H9 (cell line): ENCODE measurements at regions not wholly inside any gene's neighbourhood (a gene's known extent, or its start where the extent isn't known, plus 50 kb on each side); places are given as distances from the start of the nearest gene placed in this dataset.

ENCODE experiments used
- DNase-seq: peaks from one replicate; pipeline ENCODE4 v3.0.0-alpha.2; 2017
- H2AFZ ChIP-seq: one replicate; pipeline ENCODE4 v1.6.1; 2013; ENCODE audit warnings: mild to moderate bottlenecking, low read length, control low read depth, moderate library complexity
- H2AK5ac ChIP-seq: 2 replicates; pipeline ENCODE4 v1.6.1; 2013; ENCODE audit warnings: low read length, control low read depth, mixed read lengths; ENCODE audit not compliant: insufficient read length
- H2BK120ac ChIP-seq: one replicate; pipeline ENCODE4 v1.6.1; 2013; ENCODE audit warnings: low read depth, mild to moderate bottlenecking, low read length, control low read depth, inconsistent platforms; ENCODE audit not compliant: poor library complexity, severe bottlenecking
- H2BK12ac ChIP-seq: 2 replicates; pipeline ENCODE4 v1.6.1; 2013; ENCODE audit warnings: low read length, control low read depth, mixed read lengths, low read depth; ENCODE audit not compliant: insufficient read length
- H2BK15ac ChIP-seq: 2 replicates; pipeline ENCODE4 v1.6.1; 2013; ENCODE audit warnings: low read depth, low read length, control low read depth
- H2BK20ac ChIP-seq: one replicate; pipeline ENCODE4 v1.6.1; 2013; ENCODE audit warnings: low read depth, mild to moderate bottlenecking, low read length, control low read depth, inconsistent platforms; ENCODE audit not compliant: poor library complexity, severe bottlenecking
- H2BK5ac ChIP-seq: 2 replicates; pipeline ENCODE4 v1.6.1; 2013; ENCODE audit warnings: low read length, control low read depth, mixed read lengths; ENCODE audit not compliant: insufficient read length
- H3K14ac ChIP-seq: 2 replicates; pipeline ENCODE4 v1.6.1; 2013; ENCODE audit warnings: low read length, control low read depth; ENCODE audit not compliant: insufficient read depth
- H3K18ac ChIP-seq: 2 replicates; pipeline ENCODE4 v1.6.1; 2013; ENCODE audit warnings: low read depth, mild to moderate bottlenecking, mixed read lengths, low read length, control low read depth; ENCODE audit not compliant: insufficient read length
- H3K23ac ChIP-seq: 2 replicates; pipeline ENCODE4 v1.6.1; 2013; ENCODE audit warnings: low read length, control low read depth, mixed read lengths, low read depth; ENCODE audit not compliant: insufficient read length
- H3K23me2 ChIP-seq: 2 replicates; pipeline ENCODE4 v1.6.1; 2013; ENCODE audit warnings: low read depth, mild to moderate bottlenecking, mixed read lengths, low read length, control low read depth; ENCODE audit not compliant: insufficient read length, poor library complexity, severe bottlenecking
- H3K27ac ChIP-seq: 2 replicates; pipeline ENCODE4 v1.5.1; 2013; ENCODE audit warnings: low read length, control low read depth, mixed read lengths, low read depth; ENCODE audit not compliant: insufficient read length
- H3K27me3 ChIP-seq: 2 replicates; pipeline ENCODE4 v1.6.1; 2013; ENCODE audit warnings: low read length, control low read depth, inconsistent platforms; ENCODE audit not compliant: insufficient read depth
- H3K4ac ChIP-seq: 2 replicates; pipeline ENCODE4 v1.6.1; 2013; ENCODE audit warnings: low read depth, mild to moderate bottlenecking, control low read depth, inconsistent platforms, low read length, moderate library complexity
- H3K4me1 ChIP-seq: 2 replicates; pipeline ENCODE4 v1.6.1; 2013; ENCODE audit warnings: low read length, control low read depth, inconsistent platforms; ENCODE audit not compliant: insufficient read depth
- H3K4me2 ChIP-seq: 2 replicates; pipeline ENCODE4 v1.6.1; 2013; ENCODE audit warnings: low read length, control low read depth, mixed read lengths; ENCODE audit not compliant: insufficient read length, insufficient read depth
- H3K56ac ChIP-seq: 2 replicates; pipeline ENCODE4 v1.6.1; 2013; ENCODE audit warnings: low read depth, mild to moderate bottlenecking, mixed read lengths, low read length, control low read depth; ENCODE audit not compliant: insufficient read length
- H3K79me1 ChIP-seq: 2 replicates; pipeline ENCODE4 v1.6.1; 2013; ENCODE audit warnings: low read depth, mild to moderate bottlenecking, moderate library complexity, low read length, control low read depth, inconsistent platforms; ENCODE audit not compliant: insufficient read depth, poor library complexity, severe bottlenecking
- H3K79me2 ChIP-seq: 2 replicates; pipeline ENCODE4 v1.6.1; 2013; ENCODE audit warnings: low read length, control low read depth, inconsistent platforms; ENCODE audit not compliant: insufficient read depth
- H3K9ac ChIP-seq: 2 replicates; pipeline ENCODE4 v1.6.1; 2013; ENCODE audit warnings: low read length, control low read depth, mixed read lengths; ENCODE audit not compliant: insufficient read length; ENCODE audit errors: extremely low read depth
- H3K9me3 ChIP-seq: one replicate; pipeline ENCODE4 v1.6.1; 2013; ENCODE audit warnings: low read depth, low read length, inconsistent platforms; ENCODE audit not compliant: control insufficient read depth
- H3T11ph ChIP-seq: one replicate; pipeline ENCODE4 v1.6.1; 2013; ENCODE audit warnings: mild to moderate bottlenecking, low read length, control low read depth, inconsistent platforms
- H4K20me1 ChIP-seq: one replicate; pipeline ENCODE4 v1.6.1; 2013; ENCODE audit not compliant: control insufficient read depth, insufficient read length, insufficient read depth
- H4K5ac ChIP-seq: 2 replicates; pipeline ENCODE4 v1.6.1; 2013; ENCODE audit warnings: low read depth, mild to moderate bottlenecking, mixed read lengths, low read length, control low read depth; ENCODE audit not compliant: insufficient read length
- H4K8ac ChIP-seq: replicated peaks from 2 replicates; pipeline ENCODE4 v1.6.1; 2013; ENCODE audit warnings: low read length, control low read depth, mixed read lengths, low read depth; ENCODE audit not compliant: insufficient read length
- H4K91ac ChIP-seq: 2 replicates; pipeline ENCODE4 v1.6.1; 2013; ENCODE audit warnings: low read depth, mild to moderate bottlenecking, moderate library complexity, mixed read lengths, low read length, control low read depth; ENCODE audit not compliant: insufficient read length
- H3K27ac Mint-ChIP-seq, 3 experiments: 2 replicates in 2 of 3; 3 replicates in 1 of 3; pipeline ENCODE4 v1.8.0; 2020 to 2021; ENCODE audit warnings: mixed read lengths in 3 of 3, mild to moderate bottlenecking in 1 of 3, moderate library complexity in 1 of 3
- H3K27me3 Mint-ChIP-seq: 2 replicates; pipeline ENCODE4 v1.8.0; 2021; ENCODE audit warnings: low read depth, mild to moderate bottlenecking, moderate library complexity, mixed read lengths
- H3K36me3 Mint-ChIP-seq, 3 experiments: 2 replicates in 2 of 3; 3 replicates in 1 of 3; pipeline ENCODE4 v1.8.0; 2020 to 2021; ENCODE audit warnings: low read depth in 3 of 3, mixed read lengths in 3 of 3; ENCODE audit not compliant: insufficient read depth in 1 of 3
- H3K4me1 Mint-ChIP-seq, 2 experiments: 2 replicates each; pipeline ENCODE4 v1.8.0; 2020; ENCODE audit warnings: mixed read lengths in 2 of 2
- H3K4me3 Mint-ChIP-seq, 2 experiments: 2 replicates in 1 of 2; 3 replicates in 1 of 2; pipeline ENCODE4 v1.8.0; 2020 to 2021; ENCODE audit warnings: mild to moderate bottlenecking in 2 of 2, mixed read lengths in 2 of 2, moderate library complexity in 1 of 2
- H3K9me3 Mint-ChIP-seq, 2 experiments: 2 replicates in 1 of 2; 3 replicates in 1 of 2; pipeline ENCODE4 v1.8.0; 2020; ENCODE audit warnings: mild to moderate bottlenecking in 2 of 2, mixed read lengths in 2 of 2, moderate library complexity in 1 of 2
- CTCF ChIP-seq: fragments of 200-600 bp; sonication (generic); conservative IDR thresholded peaks from 3 replicates; pipeline ENCODE4 v1.8.0; 2021; ENCODE audit warnings: antibody characterized with exemption, mild to moderate bottlenecking
- WGBS: extraction: QIAGEN DNeasy Blood & Tissue Kit; methylation state at CpG from one replicate; pipeline ENCODE4 v1.1.7; 2013; ENCODE audit warnings: missing lambda C conversion rate, low lambda C conversion rate, mixed read lengths; ENCODE audit not compliant: insufficient read length; ENCODE audit errors: extremely low coverage; 5-methylcytosine and 5-hydroxymethylcytosine counted together

GRCh38 chr15:38195191-38195901 lies 57.3 kb upstream of the SPRED1 start:
- Histone ChIP-seq H2AK5ac (no peak overlapping the region), H3K9ac (no peak overlapping the region), H2BK15ac (no peak overlapping the region), H4K8ac (no peak overlapping the region), H2AFZ (no peak overlapping the region), H2BK5ac (no peak overlapping the region), H3K79me2 (no peaks in the 10 kb centered on the region), H3K23me2 (no peaks in the 10 kb centered on the region), H3K79me1 (no peaks in the 10 kb centered on the region), H3K27ac (no peak overlapping the region), H3K14ac (no peak overlapping the region), H2BK12ac (no peak overlapping the region), H2BK20ac (no peak overlapping the region), H3K27me3 (no peaks in the 10 kb centered on the region), H3K4me2 (no peak overlapping the region), H3K56ac (no peak overlapping the region), H3K23ac (no peak overlapping the region), H3K18ac (no peak overlapping the region), H3K9me3 (no peaks in the 10 kb centered on the region), H3T11ph (no peak overlapping the region), H4K20me1 (no peaks in the 10 kb centered on the region), H3K4me1 (peaks cover under 1% of the 10 kb centered on the region; the same call in 1 of the 2 replicates), H3K4ac (no peak overlapping the region), H4K5ac (no peak overlapping the region), H2BK120ac (no peak overlapping the region), H4K91ac (no peak overlapping the region)
- no peak for TF ChIP-seq CTCF
- H3K27ac Mint-ChIP-seq: no peak overlapping the region
- no peaks in the 10 kb centered on the region for H3K36me3 Mint-ChIP-seq
- no peaks in the 10 kb centered on the region for H3K9me3 Mint-ChIP-seq
- no peak for DNase-seq
- H3K4me3 Mint-ChIP-seq: no peak overlapping the region
- H3K27me3 Mint-ChIP-seq: no peaks in the 10 kb centered on the region; the same call in 1 of the 2 replicates
- no CpG with 5 or more reads among the region's 5 CpGs for WGBS
- H3K4me1 Mint-ChIP-seq: peaks cover 2 to 6% of the 10 kb centered on the region in 2 experiments; a peak in 3 of 4 replicates
